IMR-90 (cell line): ENCODE measurements at regions not wholly inside any gene's neighbourhood (a gene's known extent, or its start where the extent isn't known, plus 50 kb on each side); places are given as distances from the start of the nearest gene placed in this dataset.

Experiments used
- ATAC-seq: fragments of 200-7000 bp; cut with Tn5 transposase; 2 replicates; pipeline ENCODE4 v1.9.1; 2020; ENCODE audit warnings: low read depth, mild to moderate bottlenecking, moderate library complexity
- BruUV-seq: library from RNA; stranded (reverse); fragments of 400-500 nt; replicated peaks from 2 replicates; lab custom pipeline; 2021; lab: Mats Ljungman, UMichigan
- CTCF ChIA-PET: fragments of 300-600 bp; formaldehyde crosslinking; extraction: SDS; loops from one replicate; lab custom pipeline; 2021; ENCODE audit warnings: antibody characterized with exemption; lab: Yijun Ruan, JAX
- POLR2A ChIA-PET: fragments of 300-600 bp; sonication (Branson Sonifier 250); formaldehyde crosslinking; loops from one replicate; lab custom pipeline; 2022; ENCODE audit warnings: antibody characterized with exemption; ENCODE audit not compliant: unreplicated experiment; lab: Charles Lee
- DNase-seq: peaks from one replicate; pipeline ENCODE4 v3.0.0; 2013
- H2AFZ ChIP-seq: replicated peaks from 2 replicates; pipeline ENCODE3; 2013; ENCODE audit warnings: low read length, mild to moderate bottlenecking; ENCODE audit not compliant: poor library complexity
- H2AK5ac ChIP-seq: 2 replicates; pipeline ENCODE4 v1.6.1; 2013; ENCODE audit warnings: low read depth, low read length, inconsistent platforms
- H2AK9ac ChIP-seq: replicated peaks from 2 replicates; pipeline ENCODE3; 2013; ENCODE audit warnings: mild to moderate bottlenecking, low read depth, low read length, moderate library complexity; ENCODE audit not compliant: poor library complexity
- H2BK120ac ChIP-seq: 2 replicates; pipeline ENCODE4 v1.6.1; 2013; ENCODE audit warnings: low read depth, low read length, inconsistent platforms
- H2BK15ac ChIP-seq: 3 replicates; pipeline ENCODE4 v1.6.1; 2013; ENCODE audit warnings: low read depth, low read length, inconsistent platforms
- H2BK20ac ChIP-seq: 2 replicates; pipeline ENCODE4 v1.6.1; 2013; ENCODE audit warnings: low read depth, mild to moderate bottlenecking, inconsistent platforms, low read length, moderate library complexity
- H2BK5ac ChIP-seq: 2 replicates; pipeline ENCODE4 v1.6.1; 2013; ENCODE audit warnings: mild to moderate bottlenecking, low read depth, low read length, inconsistent platforms; ENCODE audit not compliant: poor library complexity, severe bottlenecking
- H3K14ac ChIP-seq: replicated peaks from 2 replicates; pipeline ENCODE4 v1.6.1; 2013; ENCODE audit warnings: low read depth, low read length, inconsistent platforms
- H3K18ac ChIP-seq: 2 replicates; pipeline ENCODE4 v1.6.1; 2013; ENCODE audit warnings: low read depth, low read length, control low read depth
- H3K23ac ChIP-seq: 2 replicates; pipeline ENCODE4 v1.6.1; 2013; ENCODE audit warnings: low read depth, low read length, inconsistent platforms
- H3K27ac ChIP-seq: 2 replicates; pipeline ENCODE4 v1.5.1; 2013; ENCODE audit warnings: mild to moderate bottlenecking, control low read depth, low read length; ENCODE audit not compliant: insufficient read depth
- H3K27me3 ChIP-seq: 2 replicates; pipeline ENCODE4 v1.6.1; 2013; ENCODE audit warnings: low read length; ENCODE audit not compliant: control insufficient read depth, insufficient read depth
- H3K36me3 ChIP-seq: 2 replicates; pipeline ENCODE4 v1.6.1; 2013; ENCODE audit warnings: low read length, mixed read lengths; ENCODE audit not compliant: control insufficient read depth, insufficient read depth
- H3K4ac ChIP-seq: 2 replicates; pipeline ENCODE4 v1.6.1; 2013; ENCODE audit warnings: low read depth, low read length, inconsistent platforms
- H3K4me1 ChIP-seq: 2 replicates; pipeline ENCODE4 v1.6.1; 2013; ENCODE audit warnings: low read length, mixed read lengths; ENCODE audit not compliant: control insufficient read depth, insufficient read depth
- H3K4me2 ChIP-seq: 2 replicates; pipeline ENCODE4 v1.6.1; 2013; ENCODE audit warnings: low read depth, mild to moderate bottlenecking, control low read depth, low read length, moderate library complexity
- H3K4me3 ChIP-seq: 2 replicates; pipeline ENCODE4 v1.5.1; 2013; ENCODE audit warnings: low read depth, mild to moderate bottlenecking, control low read depth, low read length, moderate library complexity; ENCODE audit not compliant: insufficient read depth
- H3K56ac ChIP-seq: 2 replicates; pipeline ENCODE4 v1.6.1; 2013; ENCODE audit warnings: low read length, inconsistent platforms; ENCODE audit not compliant: insufficient read depth; ENCODE audit errors: extremely low read depth
- H3K79me1 ChIP-seq, 2 experiments: 2 replicates each; pipeline ENCODE4 v1.6.1; 2013; ENCODE audit warnings: low read length in 2 of 2, inconsistent platforms in 1 of 2, low read depth in 1 of 2
- H3K9ac ChIP-seq: 2 replicates; pipeline ENCODE4 v1.6.1; 2013; ENCODE audit warnings: low read depth, low read length, control low read depth
- H3K9me1 ChIP-seq: 2 replicates; pipeline ENCODE4 v1.6.1; 2013; ENCODE audit warnings: low read length, inconsistent platforms; ENCODE audit not compliant: insufficient read depth
- H3K9me3 ChIP-seq: 2 replicates; pipeline ENCODE4 v1.6.1; 2013; ENCODE audit warnings: low read length; ENCODE audit not compliant: control insufficient read depth, insufficient read depth
- H4K20me1 ChIP-seq: 2 replicates; pipeline ENCODE4 v1.6.1; 2013; ENCODE audit warnings: low read length, inconsistent platforms; ENCODE audit not compliant: insufficient read depth
- H4K5ac ChIP-seq: 2 replicates; pipeline ENCODE4 v1.6.1; 2013; ENCODE audit warnings: mild to moderate bottlenecking, low read depth, low read length, control low read depth
- H4K8ac ChIP-seq, 2 experiments: 2 replicates each; pipeline ENCODE4 v1.6.1; 2013; ENCODE audit warnings: low read depth in 2 of 2, low read length in 2 of 2, control low read depth in 1 of 2, inconsistent platforms in 1 of 2
- H4K91ac ChIP-seq: 2 replicates; pipeline ENCODE4 v1.6.1; 2013; ENCODE audit warnings: low read depth, low read length, inconsistent platforms; ENCODE audit not compliant: insufficient read depth
- BHLHE40 ChIP-seq: fragments of 150-350 bp; IDR thresholded peaks from 2 replicates; pipeline ENCODE4 v1.6.1; 2016; ENCODE audit warnings: mild to moderate bottlenecking, low read depth, low read length
- CEBPB ChIP-seq: IDR thresholded peaks from 2 replicates; pipeline ENCODE4 v1.6.1; 2012; ENCODE audit warnings: low read depth, low read length, improper control_type of control experiment
- CHD1 ChIP-seq: IDR thresholded peaks from 2 replicates; pipeline ENCODE4 v1.6.1; 2012; ENCODE audit warnings: low read depth, low read length, improper control_type of control experiment
- CTCF ChIP-seq: conservative IDR thresholded peaks from 2 replicates; pipeline ENCODE4 v1.5.1; 2012; ENCODE audit warnings: mild to moderate bottlenecking, low read depth, low read length, improper control_type of control experiment
- ELK1 ChIP-seq: fragments of 150-350 bp; IDR thresholded peaks from 2 replicates; pipeline ENCODE4 v1.6.1; 2016; ENCODE audit warnings: low read depth, mild to moderate bottlenecking, low read length, moderate library complexity, borderline replicate concordance
- FOS ChIP-seq: fragments of 150-350 bp; IDR thresholded peaks from 2 replicates; pipeline ENCODE4 v1.6.1; 2016; ENCODE audit warnings: low read depth, low read length
- MAFK ChIP-seq: IDR thresholded peaks from 2 replicates; pipeline ENCODE4 v1.6.1; 2012; ENCODE audit warnings: low read depth, low read length, improper control_type of control experiment
- MAZ ChIP-seq: IDR thresholded peaks from 2 replicates; pipeline ENCODE4 v1.6.1; 2012; ENCODE audit warnings: low read depth, mild to moderate bottlenecking, low read length, improper control_type of control experiment, moderate library complexity, borderline replicate concordance
- MXI1 ChIP-seq: IDR thresholded peaks from 2 replicates; pipeline ENCODE4 v1.6.1; 2012; ENCODE audit warnings: low read depth, mild to moderate bottlenecking, low read length, moderate library complexity, borderline replicate concordance
- NFE2L2 ChIP-seq: fragments of 150-350 bp; IDR thresholded peaks from 2 replicates; pipeline ENCODE4 v1.6.1; 2016; ENCODE audit warnings: low read depth, mild to moderate bottlenecking, low read length
- POLR2A ChIP-seq: IDR thresholded peaks from 2 replicates; pipeline ENCODE4 v1.6.1; 2012; ENCODE audit warnings: mild to moderate bottlenecking, low read depth, low read length
- RAD21 ChIP-seq: IDR thresholded peaks from 2 replicates; pipeline ENCODE4 v1.6.1; 2012; ENCODE audit warnings: low read length, improper control_type of control experiment
- RCOR1 ChIP-seq: IDR thresholded peaks from 2 replicates; pipeline ENCODE4 v1.6.1; 2012; ENCODE audit warnings: mild to moderate bottlenecking, low read length, improper control_type of control experiment; ENCODE audit not compliant: insufficient replicate concordance
- RFX5 ChIP-seq: IDR thresholded peaks from 2 replicates; pipeline ENCODE4 v1.8.0; 2012; ENCODE audit warnings: low read depth, mild to moderate bottlenecking, low read length, moderate library complexity
- SMC3 ChIP-seq: fragments of 150-350 bp; IDR thresholded peaks from 2 replicates; pipeline ENCODE4 v1.6.1; 2016; ENCODE audit warnings: low read depth, mild to moderate bottlenecking, antibody characterized with exemption, low read length, moderate library complexity
- WGBS, 2 experiments: methylation state at CpG; one replicate each; pipeline versions ENCODE4 v1.1.5 to v1.1.7; 2013; ENCODE audit warnings: missing lambda C conversion rate in 2 of 2; ENCODE audit not compliant: insufficient read length in 1 of 2; ENCODE audit errors: extremely low coverage in 2 of 2; 5-methylcytosine and 5-hydroxymethylcytosine counted together
- dilution Hi-C: fragments of 300-500 bp; cut with HindIII; formaldehyde crosslinking; loops from one replicate; pipeline ENCODE4 v1.14.3; 2018; ENCODE audit warnings: low sequenced_read_pairs; ENCODE audit not compliant: unreplicated experiment
- in situ Hi-C: fragments of 300-500 bp; cut with MboI; formaldehyde crosslinking; loops from 3 replicates; pipeline ENCODE4 v1.14.3; 2019; ENCODE audit warnings: low sequenced_read_pairs, inconsistent platforms, mixed read lengths
- intact Hi-C: fragments of 100-400 bp; cut with micrococcal nuclease; formaldehyde crosslinking; loops from 2 replicates; pipeline ENCODE4 v1.10.0; 2022
- TF ChIP-seq, protein P1 (sequence below): fragments of 150-350 bp; IDR thresholded peaks from 2 replicates; pipeline ENCODE4 v1.6.1; 2017; ENCODE audit warnings: mild to moderate bottlenecking, antibody characterized with exemption, low read length, low read depth

DNA sequence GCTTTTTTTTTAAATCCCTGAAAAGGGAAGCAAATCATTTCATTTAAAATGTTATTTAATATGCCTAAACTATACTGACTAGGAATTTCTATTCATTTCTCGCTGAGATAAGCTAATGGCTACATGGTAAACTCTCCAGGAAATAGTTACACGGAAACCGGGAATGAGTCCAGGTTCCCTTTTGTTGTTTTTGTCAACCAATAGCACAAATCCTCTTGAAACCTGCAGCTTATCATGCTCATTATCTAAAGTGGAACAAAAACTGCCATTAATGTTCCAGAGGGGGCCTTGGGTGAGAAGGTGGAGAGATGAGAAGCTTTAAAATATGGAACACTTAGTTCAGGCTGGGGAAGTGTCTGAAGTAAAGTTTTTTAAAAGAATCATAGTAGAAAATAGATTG lies 113.5 kb upstream of the ALCAM start:
- no peaks in the 10 kb centered on the region for H3K27me3 ChIP-seq
- H3K9me3 ChIP-seq: peaks cover 3% of the 10 kb centered on the region; the same call in 1 of the 2 replicates
- H3K4ac ChIP-seq: no peak overlapping the region
- H3K14ac ChIP-seq: no peak overlapping the region
- no CpG with 5 or more reads among the region's 3 CpGs for WGBS, 2 experiments
- H4K5ac ChIP-seq: no peak overlapping the region
- no peak overlapping the region for H3K27ac ChIP-seq
- no peaks in the 10 kb centered on the region for H3K36me3 ChIP-seq
- TF ChIP-seq, protein P1, sequence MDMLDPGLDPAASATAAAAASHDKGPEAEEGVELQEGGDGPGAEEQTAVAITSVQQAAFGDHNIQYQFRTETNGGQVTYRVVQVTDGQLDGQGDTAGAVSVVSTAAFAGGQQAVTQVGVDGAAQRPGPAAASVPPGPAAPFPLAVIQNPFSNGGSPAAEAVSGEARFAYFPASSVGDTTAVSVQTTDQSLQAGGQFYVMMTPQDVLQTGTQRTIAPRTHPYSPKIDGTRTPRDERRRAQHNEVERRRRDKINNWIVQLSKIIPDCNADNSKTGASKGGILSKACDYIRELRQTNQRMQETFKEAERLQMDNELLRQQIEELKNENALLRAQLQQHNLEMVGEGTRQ: no peak
- no peak for TF ChIP-seq FOS
- TF ChIP-seq RFX5: no peak
- TF ChIP-seq SMC3: no peak
- no peak for TF ChIP-seq CEBPB
- TF ChIP-seq MAZ: no peak
- no peak for TF ChIP-seq ELK1
- TF ChIP-seq MAFK: no peak
- TF ChIP-seq CTCF: no peak
- TF ChIP-seq RAD21: no peak
- TF ChIP-seq RCOR1: no peak
- TF ChIP-seq NFE2L2: no peak
- no peak for TF ChIP-seq CHD1
- TF ChIP-seq POLR2A: no peak
- no peak for TF ChIP-seq MXI1
- TF ChIP-seq BHLHE40: no peak
- H3K9me1 ChIP-seq: no peaks in the 10 kb centered on the region
- ChIA-PET POLR2A (no interaction called here), CTCF (interaction anchor here (1.1 kb wide), 1 partner anchor 30 kb away, joined by 3 read pairs; no protein-coding TSS in a partner anchor)
- no peaks in the 10 kb centered on the region for H4K20me1 ChIP-seq
- H3K18ac ChIP-seq: no peak overlapping the region
- no peak overlapping the region for H3K23ac ChIP-seq
- no peak overlapping the region for H3K4me3 ChIP-seq
- dilution Hi-C loops: no loop called here
- no TSS peak for BruUV-seq
- no peak overlapping the region for H4K91ac ChIP-seq
- H2BK15ac ChIP-seq: no peak overlapping the region
- H3K79me1 ChIP-seq: no peaks in the 10 kb centered on the region
- no peak overlapping the region for H4K8ac ChIP-seq
- no peak overlapping the region for H2BK5ac ChIP-seq
- no peak overlapping the region for H3K4me2 ChIP-seq
- H3K4me1 ChIP-seq: no peaks in the 10 kb centered on the region
- H2AFZ ChIP-seq: no peak overlapping the region
- ATAC-seq: no peak
- no peak overlapping the region for H2AK9ac ChIP-seq
- H2BK20ac ChIP-seq: no peak overlapping the region
- no peak overlapping the region for H3K9ac ChIP-seq
- H3K56ac ChIP-seq: no peak overlapping the region
- no peak overlapping the region for H2BK120ac ChIP-seq
- H2AK5ac ChIP-seq: no peak overlapping the region
- DNase-seq: no peak
- intact Hi-C loops: loop anchor here (5.0 kb wide), 1 partner anchor 1219 kb away; no protein-coding TSS in a partner anchor
- in situ Hi-C loops: no loop called here
